Progenitor cell of endocrine pancreas (in vitro differentiated cells): ENCODE measurements at regions not wholly inside any gene's neighbourhood (a gene's known extent, or its start where the extent isn't known, plus 50 kb on each side); places are given as distances from the start of the nearest gene placed in this dataset.

Experiments used
- DNase-seq: peaks from one replicate; pipeline ENCODE4 v3.0.0; 2021; ENCODE audit warnings: low spot score; ENCODE audit not compliant: unreplicated experiment
- H3K27ac Mint-ChIP-seq: 2 replicates; pipeline ENCODE4 v1.8.0; 2021; ENCODE audit warnings: mild to moderate bottlenecking, moderate library complexity, mixed read lengths
- H3K27me3 Mint-ChIP-seq: 2 replicates; pipeline ENCODE4 v1.8.0; 2021; ENCODE audit warnings: mixed read lengths
- H3K36me3 Mint-ChIP-seq: 2 replicates; pipeline ENCODE4 v1.8.0; 2022; ENCODE audit warnings: mixed read lengths; ENCODE audit not compliant: insufficient read depth
- H3K4me1 Mint-ChIP-seq: 2 replicates; pipeline ENCODE4 v1.8.0; 2021; ENCODE audit warnings: low read depth, mixed read lengths
- H3K4me3 Mint-ChIP-seq: 2 replicates; pipeline ENCODE4 v1.8.0; 2021; ENCODE audit warnings: low read depth, mild to moderate bottlenecking, moderate library complexity, mixed read lengths
- H3K9me3 Mint-ChIP-seq: 2 replicates; pipeline ENCODE4 v1.8.0; 2021; ENCODE audit warnings: low read depth, mixed read lengths
- TF ChIP-seq, protein P1 (sequence below): fragments of 200-600 bp; sonication (generic); IDR thresholded peaks from one replicate; pipeline ENCODE4 v1.5.0; 2021; ENCODE audit warnings: antibody characterized with exemption, mild to moderate bottlenecking; ENCODE audit not compliant: unreplicated experiment

DNA sequence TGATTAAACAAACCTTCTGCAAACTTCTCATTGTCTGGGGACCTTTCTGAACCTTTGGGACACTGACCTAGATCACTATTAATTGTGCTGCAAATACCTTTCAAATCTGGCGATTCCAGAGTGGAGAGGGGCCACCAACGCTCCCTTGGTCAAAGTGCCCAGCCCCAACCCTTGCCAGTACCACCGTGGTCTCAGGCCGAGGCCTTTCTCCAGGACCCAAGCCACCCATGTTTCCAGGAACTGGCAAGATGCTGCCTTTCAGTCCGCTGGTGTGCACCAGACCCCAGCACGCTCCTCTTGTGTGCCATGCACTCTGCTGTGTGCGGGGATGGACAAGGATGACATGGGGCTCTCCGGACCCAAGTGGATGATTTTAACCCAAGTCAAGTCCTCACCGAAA is 91.1 kb upstream of the MGMT start:
- DNase-seq = no peak
- no peak overlapping the region for H3K27ac Mint-ChIP-seq
- peaks cover 19% of the 10 kb centered on the region for H3K27me3 Mint-ChIP-seq
- no peaks in the 10 kb centered on the region for H3K9me3 Mint-ChIP-seq
- no peaks in the 10 kb centered on the region for H3K36me3 Mint-ChIP-seq
- no peaks in the 10 kb centered on the region for H3K4me1 Mint-ChIP-seq
- TF ChIP-seq, protein P1, sequence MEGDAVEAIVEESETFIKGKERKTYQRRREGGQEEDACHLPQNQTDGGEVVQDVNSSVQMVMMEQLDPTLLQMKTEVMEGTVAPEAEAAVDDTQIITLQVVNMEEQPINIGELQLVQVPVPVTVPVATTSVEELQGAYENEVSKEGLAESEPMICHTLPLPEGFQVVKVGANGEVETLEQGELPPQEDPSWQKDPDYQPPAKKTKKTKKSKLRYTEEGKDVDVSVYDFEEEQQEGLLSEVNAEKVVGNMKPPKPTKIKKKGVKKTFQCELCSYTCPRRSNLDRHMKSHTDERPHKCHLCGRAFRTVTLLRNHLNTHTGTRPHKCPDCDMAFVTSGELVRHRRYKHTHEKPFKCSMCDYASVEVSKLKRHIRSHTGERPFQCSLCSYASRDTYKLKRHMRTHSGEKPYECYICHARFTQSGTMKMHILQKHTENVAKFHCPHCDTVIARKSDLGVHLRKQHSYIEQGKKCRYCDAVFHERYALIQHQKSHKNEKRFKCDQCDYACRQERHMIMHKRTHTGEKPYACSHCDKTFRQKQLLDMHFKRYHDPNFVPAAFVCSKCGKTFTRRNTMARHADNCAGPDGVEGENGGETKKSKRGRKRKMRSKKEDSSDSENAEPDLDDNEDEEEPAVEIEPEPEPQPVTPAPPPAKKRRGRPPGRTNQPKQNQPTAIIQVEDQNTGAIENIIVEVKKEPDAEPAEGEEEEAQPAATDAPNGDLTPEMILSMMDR = no peak
- H3K4me3 Mint-ChIP-seq = no peak overlapping the region

GRCh38 chr10:129380279-129380678 is 86.8 kb upstream of the MGMT start:
- no peaks in the 10 kb centered on the region for H3K36me3 Mint-ChIP-seq
- H3K9me3 Mint-ChIP-seq = no peaks in the 10 kb centered on the region
- no peak overlapping the region for H3K4me3 Mint-ChIP-seq
- TF ChIP-seq, protein P1 = no peak
- DNase-seq = no peak
- no peaks in the 10 kb centered on the region for H3K4me1 Mint-ChIP-seq
- H3K27ac Mint-ChIP-seq = no peak overlapping the region
- peaks cover 11% of the 10 kb centered on the region for H3K27me3 Mint-ChIP-seq

DNA sequence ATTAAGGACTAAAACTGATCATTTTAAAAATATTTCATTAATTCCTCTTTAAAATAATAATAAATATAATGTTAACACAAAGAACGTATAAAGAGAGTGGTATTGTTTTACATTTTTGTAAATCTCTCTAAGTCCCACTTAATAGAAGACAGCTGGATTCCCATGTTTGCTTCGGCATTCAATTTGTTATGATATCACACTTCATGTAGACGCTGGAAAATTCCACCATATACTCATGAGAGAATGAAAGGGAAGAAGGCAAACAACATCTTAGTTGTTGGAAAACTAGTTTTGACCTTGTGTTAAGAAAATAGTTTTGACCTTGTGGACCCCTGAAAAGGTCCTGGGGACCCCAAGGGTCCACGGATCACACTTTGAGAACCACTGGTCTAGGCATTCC is 85.3 kb upstream of the MGMT start:
- H3K4me1 Mint-ChIP-seq = no peaks in the 10 kb centered on the region
- H3K9me3 Mint-ChIP-seq = no peaks in the 10 kb centered on the region

DNA sequence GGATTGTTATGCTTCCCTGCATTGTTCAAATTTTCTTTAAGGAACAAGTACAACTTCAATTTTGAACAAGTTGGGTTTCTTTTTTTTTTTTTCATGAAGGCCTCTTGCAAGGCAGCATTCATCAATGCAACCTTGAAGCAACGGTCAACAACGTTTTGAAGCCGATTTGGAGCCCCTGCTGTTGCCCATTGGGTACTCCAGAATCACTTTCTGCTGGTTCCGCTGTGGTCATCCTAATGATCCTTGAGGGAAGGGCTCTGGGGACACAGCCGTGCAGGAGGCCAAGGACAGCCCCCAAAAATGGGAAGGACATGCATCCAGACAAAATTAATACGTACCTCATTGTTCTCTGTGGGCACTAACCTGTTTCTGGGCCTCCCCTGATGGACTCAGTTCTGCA is 84.6 kb upstream of the MGMT start:
- no peaks in the 10 kb centered on the region for H3K4me1 Mint-ChIP-seq
- H3K9me3 Mint-ChIP-seq = no peaks in the 10 kb centered on the region
- no peak overlapping the region for H3K4me3 Mint-ChIP-seq
- DNase-seq = no peak
- TF ChIP-seq, protein P1 = no peak
- no peak overlapping the region for H3K27ac Mint-ChIP-seq
- H3K27me3 Mint-ChIP-seq = peaks cover 18% of the 10 kb centered on the region
- H3K36me3 Mint-ChIP-seq = no peaks in the 10 kb centered on the region

More for the DNA sequence above, 85.3 kb upstream of the MGMT start:
- H3K27ac Mint-ChIP-seq = no peak overlapping the region
- H3K36me3 Mint-ChIP-seq = no peaks in the 10 kb centered on the region
- H3K4me3 Mint-ChIP-seq = no peak overlapping the region
- DNase-seq = no peak
- H3K27me3 Mint-ChIP-seq = peaks cover 16% of the 10 kb centered on the region
- TF ChIP-seq, protein P1 = no peak

DNA sequence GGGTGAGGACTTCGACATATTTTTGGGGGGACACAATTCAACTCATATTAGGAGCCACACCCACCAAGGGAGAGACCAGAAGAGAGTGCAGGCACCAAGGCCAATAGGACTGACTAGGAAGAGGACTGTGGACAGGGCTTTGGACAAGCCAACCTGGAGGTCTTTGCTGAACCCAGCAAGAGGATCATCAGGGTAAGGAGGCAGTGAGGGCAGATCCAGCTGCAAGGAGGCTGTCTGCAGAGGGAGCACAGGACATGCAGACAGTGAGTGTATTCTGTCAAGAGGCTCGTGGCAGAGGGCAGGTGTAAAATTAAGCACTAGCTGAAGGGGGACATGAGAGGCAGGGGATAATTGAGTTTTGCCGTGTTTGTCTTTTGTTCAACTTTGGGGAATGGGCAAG is 83.4 kb upstream of the MGMT start:
- Mint-ChIP-seq H3K9me3 (no peaks in the 10 kb centered on the region), H3K27ac (no peak overlapping the region), H3K4me3 (no peak overlapping the region)

More for the DNA sequence above, 83.4 kb upstream of the MGMT start:
- Mint-ChIP-seq H3K36me3 (no peaks in the 10 kb centered on the region), H3K27me3 (peaks cover 19% of the 10 kb centered on the region), H3K4me1 (no peaks in the 10 kb centered on the region)
- no peak for DNase-seq
- TF ChIP-seq, protein P1 = no peak
